GM06990 (cell line): ENCODE measurements at regions not wholly inside any gene's neighbourhood (a gene's known extent, or its start where the extent isn't known, plus 50 kb on each side); places are given as distances from the start of the nearest gene placed in this dataset.

Experiments used
- DNase-seq: peaks from one replicate; pipeline ENCODE4 v3.0.0-alpha.2; 2011; ENCODE audit not compliant: insufficient read length; ENCODE audit errors: extremely low read depth
- H3K27me3 ChIP-seq: replicated peaks from 2 replicates; pipeline ENCODE4 v1.6.0; 2011; ENCODE audit warnings: low read length; ENCODE audit not compliant: control insufficient read depth, insufficient read depth
- H3K36me3 ChIP-seq: 2 replicates; pipeline ENCODE4 v1.5.1; 2011; ENCODE audit warnings: low read length; ENCODE audit not compliant: control insufficient read depth, insufficient read depth
- H3K4me3 ChIP-seq: replicated peaks from 2 replicates; pipeline ENCODE4 v1.5.1; 2011; ENCODE audit warnings: low read depth, mild to moderate bottlenecking, control low read depth, low read length
- TF ChIP-seq, protein P1 (sequence below): IDR thresholded peaks from 2 replicates; pipeline ENCODE4 v1.5.1; 2011; ENCODE audit warnings: low read length, control low read depth, mild to moderate bottlenecking, inconsistent platforms; ENCODE audit not compliant: insufficient read depth, poor library complexity, severe bottlenecking

DNA sequence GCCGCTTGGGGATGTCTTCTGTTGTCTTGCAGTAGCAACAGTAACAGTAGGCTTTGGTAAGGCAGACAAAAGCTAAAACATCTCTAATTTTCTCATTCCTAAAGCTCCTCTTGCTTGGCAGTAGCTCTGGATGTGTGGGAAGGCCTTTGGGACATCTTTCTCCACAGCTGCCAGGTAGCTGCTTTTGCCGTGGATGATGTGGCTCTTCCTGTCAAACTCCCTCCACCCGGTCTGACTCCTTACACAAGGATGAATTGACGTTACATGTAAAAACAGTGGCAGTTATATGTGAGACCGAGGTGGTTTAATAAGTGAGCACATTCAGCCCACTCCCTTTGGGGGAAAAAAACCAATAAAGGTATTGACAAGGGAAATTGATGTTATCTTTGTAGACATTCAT is 309.1 kb downstream of the TUSC7 start:
- no peak overlapping the region for H3K4me3 ChIP-seq

DNA sequence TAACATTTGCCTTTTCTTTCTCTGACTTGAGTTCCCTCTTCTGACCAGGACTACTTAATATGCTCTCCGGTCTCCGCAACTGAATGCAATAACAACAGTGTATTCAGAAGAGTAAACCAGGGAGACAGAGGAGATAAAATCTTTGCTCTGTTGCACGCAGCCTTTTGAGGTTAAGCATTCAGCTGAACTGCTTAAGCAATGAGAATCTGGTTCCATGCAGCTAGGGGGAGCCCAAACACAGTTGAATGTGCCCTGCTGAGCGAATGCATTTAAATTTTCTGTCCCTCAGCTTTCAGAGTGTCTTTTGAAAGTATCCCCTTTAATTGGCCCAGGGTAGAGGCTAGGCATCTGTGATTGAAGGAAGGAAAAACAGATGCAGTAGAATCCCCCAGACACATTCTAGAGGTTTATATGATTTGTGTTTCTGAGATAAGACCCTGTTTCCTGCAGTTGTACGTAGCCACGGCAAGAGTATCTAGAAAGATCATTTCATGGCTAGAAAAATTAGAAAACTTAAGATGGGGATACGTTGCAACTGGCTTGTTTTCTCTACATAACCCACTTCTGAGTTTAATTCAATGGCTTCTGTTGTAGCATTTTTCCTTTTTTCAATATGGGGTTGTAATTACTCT is 309.6 kb downstream of the TUSC7 start:
- no peaks in the 10 kb centered on the region for H3K27me3 ChIP-seq
- H3K4me3 ChIP-seq = no peak overlapping the region
- TF ChIP-seq, protein P1, sequence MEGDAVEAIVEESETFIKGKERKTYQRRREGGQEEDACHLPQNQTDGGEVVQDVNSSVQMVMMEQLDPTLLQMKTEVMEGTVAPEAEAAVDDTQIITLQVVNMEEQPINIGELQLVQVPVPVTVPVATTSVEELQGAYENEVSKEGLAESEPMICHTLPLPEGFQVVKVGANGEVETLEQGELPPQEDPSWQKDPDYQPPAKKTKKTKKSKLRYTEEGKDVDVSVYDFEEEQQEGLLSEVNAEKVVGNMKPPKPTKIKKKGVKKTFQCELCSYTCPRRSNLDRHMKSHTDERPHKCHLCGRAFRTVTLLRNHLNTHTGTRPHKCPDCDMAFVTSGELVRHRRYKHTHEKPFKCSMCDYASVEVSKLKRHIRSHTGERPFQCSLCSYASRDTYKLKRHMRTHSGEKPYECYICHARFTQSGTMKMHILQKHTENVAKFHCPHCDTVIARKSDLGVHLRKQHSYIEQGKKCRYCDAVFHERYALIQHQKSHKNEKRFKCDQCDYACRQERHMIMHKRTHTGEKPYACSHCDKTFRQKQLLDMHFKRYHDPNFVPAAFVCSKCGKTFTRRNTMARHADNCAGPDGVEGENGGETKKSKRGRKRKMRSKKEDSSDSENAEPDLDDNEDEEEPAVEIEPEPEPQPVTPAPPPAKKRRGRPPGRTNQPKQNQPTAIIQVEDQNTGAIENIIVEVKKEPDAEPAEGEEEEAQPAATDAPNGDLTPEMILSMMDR = peak; percentile 78
- DNase-seq = no peak
- no peaks in the 10 kb centered on the region for H3K36me3 ChIP-seq

More for the DNA sequence above, 309.1 kb downstream of the TUSC7 start:
- no peaks in the 10 kb centered on the region for H3K27me3 ChIP-seq
- no peak for DNase-seq
- H3K36me3 ChIP-seq = no peaks in the 10 kb centered on the region
- TF ChIP-seq, protein P1 = no peak

DNA sequence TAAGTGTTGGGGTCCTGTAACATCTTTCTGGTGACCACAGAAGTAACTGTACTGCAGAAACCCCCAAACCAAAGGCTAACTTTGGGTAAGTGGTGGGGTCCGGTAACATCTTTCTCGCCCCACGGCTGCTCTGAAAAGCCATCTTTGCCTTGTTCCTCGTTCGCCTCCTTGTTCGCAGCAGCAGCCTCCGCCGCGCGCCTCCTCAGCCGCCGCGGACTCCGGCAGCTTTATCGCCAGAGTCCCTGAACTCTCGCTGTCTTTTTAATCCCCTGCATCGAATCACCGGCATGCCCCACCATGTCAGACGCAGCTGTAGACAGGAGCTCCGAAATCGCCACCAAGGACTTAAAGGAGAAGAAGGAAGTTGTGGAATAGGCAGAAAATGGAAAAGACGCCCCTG is 316.8 kb downstream of the TUSC7 start:
- H3K27me3 ChIP-seq = no peaks in the 10 kb centered on the region
- no peak for DNase-seq
- TF ChIP-seq, protein P1 = no peak
- no peaks in the 10 kb centered on the region for H3K36me3 ChIP-seq
- H3K4me3 ChIP-seq = no peak overlapping the region

DNA sequence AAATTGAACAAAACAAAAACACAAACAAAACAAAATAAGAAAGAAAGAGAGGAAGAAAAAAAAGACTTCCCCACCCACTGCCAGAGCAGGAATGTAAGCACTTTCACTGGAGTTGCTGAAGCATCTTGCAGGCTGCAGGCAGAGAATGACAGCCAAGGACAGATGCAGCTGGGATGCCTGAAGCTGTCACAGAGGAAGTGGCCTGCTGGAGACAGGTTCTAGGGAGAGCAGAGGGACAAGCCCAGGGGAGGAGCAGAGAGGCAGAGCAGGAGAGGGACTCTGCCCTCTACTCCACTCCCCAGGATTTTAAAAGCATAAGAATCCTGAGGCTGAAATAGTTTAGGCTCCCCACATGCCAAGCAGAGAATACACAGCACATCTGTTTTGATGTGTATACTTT is 326.2 kb downstream of the TUSC7 start:
- TF ChIP-seq, protein P1 = no peak
- no peaks in the 10 kb centered on the region for H3K36me3 ChIP-seq
- H3K4me3 ChIP-seq = no peak overlapping the region
- H3K27me3 ChIP-seq = no peaks in the 10 kb centered on the region
- DNase-seq = no peak

DNA sequence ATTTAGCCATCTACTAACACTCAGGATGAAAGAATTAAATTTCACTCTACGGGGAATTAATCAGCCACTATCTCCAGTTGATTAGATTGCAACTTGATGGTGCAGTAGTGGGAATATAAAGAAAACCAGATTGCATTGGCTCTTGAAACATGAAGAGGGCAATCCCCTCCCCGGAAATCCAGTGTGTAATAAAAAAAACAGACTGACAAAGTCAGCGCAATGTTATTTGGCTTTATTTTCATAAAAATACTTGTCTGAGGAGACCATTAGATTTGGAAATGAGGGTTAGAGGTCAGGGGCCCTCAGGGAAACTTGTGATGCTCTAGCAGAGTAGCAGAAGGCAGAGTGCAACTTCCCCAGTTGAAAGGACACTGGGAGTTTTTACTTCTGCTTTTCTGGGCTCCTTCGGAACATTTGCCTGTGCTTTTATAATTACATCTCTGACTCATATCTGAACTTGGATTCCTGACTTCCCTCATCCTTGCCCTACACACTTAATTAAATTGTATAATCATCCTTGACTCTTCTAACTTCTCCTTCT is 326.8 kb downstream of the TUSC7 start:
- TF ChIP-seq, protein P1 = no peak
- H3K4me3 ChIP-seq = no peak overlapping the region
- no peak for DNase-seq
- H3K27me3 ChIP-seq = no peaks in the 10 kb centered on the region
- no peaks in the 10 kb centered on the region for H3K36me3 ChIP-seq
